Activated CD4-positive, alpha-beta T cell treated with anti-CD3 and anti-CD28 coated beads, Interleukin-2, amount 50 U/mL, for 16 hours (primary cell): ENCODE measurements at regions not wholly inside any gene's neighbourhood (a gene's known extent, or its start where the extent isn't known, plus 50 kb on each side); places are given as distances from the start of the nearest gene placed in this dataset.
"Not testable (repeated sequence)": the region's sequence is repeated elsewhere in the genome, so short reads cannot be mapped to it uniquely, and the experiment has no call there.

Experiments used
- DNase-seq: peaks from one replicate; pipeline ENCODE4 v3.0.0-alpha.2; 2020

GRCh38 chr1:21385022-21385421 is 54.9 kb upstream of the NBPF3 start:
- no peak for DNase-seq

- no peak for DNase-seq
Observed at GRCh38 chr1:21384620-21385019, 55.3 kb upstream of the NBPF3 start.

GRCh38 chr1:21383785-21384401 is 56.0 kb upstream of the NBPF3 start:
- peak; percentile 8 for DNase-seq

- DNase-seq, result no peak
Observed at GRCh38 chr1:21381354-21381753, 58.6 kb upstream of the NBPF3 start.

- DNase-seq, result not testable (repeated sequence)
Observed at GRCh38 chr1:21380147-21380546, 59.8 kb upstream of the NBPF3 start.

- no peak for DNase-seq
Observed at GRCh38 chr1:21379571-21379970, 60.4 kb upstream of the NBPF3 start.

GRCh38 chr1:21378705-21379494 is 61.0 kb upstream of the NBPF3 start:
- DNase-seq, result no peak

GRCh38 chr1:21372383-21372782 is 67.6 kb upstream of the NBPF3 start:
- DNase-seq, result no peak

- no peak for DNase-seq
Observed at GRCh38 chr1:21369905-21370304, 70.0 kb upstream of the NBPF3 start.

GRCh38 chr1:21368515-21369289 is 71.2 kb upstream of the NBPF3 start:
- DNase-seq, result peak; percentile 47

GRCh38 chr1:21367973-21368514 is 71.9 kb upstream of the NBPF3 start:
- DNase-seq, result not testable (repeated sequence)

GRCh38 chr1:21366288-21366687 is 73.6 kb upstream of the NBPF3 start:
- no peak for DNase-seq

- DNase-seq, result no peak
Observed at GRCh38 chr1:21365036-21365435, 74.8 kb upstream of the ECE1 start.

- no peak for DNase-seq
Observed at GRCh38 chr1:21362096-21362495, 71.8 kb upstream of the ECE1 start.

- no peak for DNase-seq
Observed at GRCh38 chr1:21361506-21361905, 71.2 kb upstream of the ECE1 start.

GRCh38 chr1:21357161-21357560 is 66.9 kb upstream of the ECE1 start:
- no peak for DNase-seq

- DNase-seq, result no peak
Observed at GRCh38 chr1:21355956-21356355, 65.7 kb upstream of the ECE1 start.

GRCh38 chr1:21352586-21352985 is 62.3 kb upstream of the ECE1 start:
- no peak for DNase-seq

GRCh38 chr1:21351901-21352300 is 61.6 kb upstream of the ECE1 start:
- no peak for DNase-seq

GRCh38 chr1:21350202-21350885 is 60.1 kb upstream of the ECE1 start:
- DNase-seq, result no peak

GRCh38 chr1:21349693-21350092 is 59.4 kb upstream of the ECE1 start:
- no peak for DNase-seq

GRCh38 chr1:21347072-21347581 is 56.9 kb upstream of the ECE1 start:
- DNase-seq, result no peak
